ENCODE measurements at regions not wholly inside any gene's neighbourhood (a gene's known extent, or its start where the extent isn't known, plus 50 kb on each side); places are given as distances from the start of the nearest gene placed in this dataset.

- TF ChIP-seq CTCF (conservative IDR thresholded peaks at IDR 0.05; ENCODE audit: low read length): no peak
- DNase-seq (ENCODE audit: low read depth): no peak
- H3K4me3 ChIP-seq (ENCODE audit: low read length): no peak overlapping the region
Measured at GRCh38 chr18:68147728-68148127, 567.2 kb downstream of the TMX3 start.

GRCh38 chr18:68121826-68122225 is 593.1 kb downstream of the TMX3 start:
- no peak for TF ChIP-seq CTCF (conservative IDR thresholded peaks at IDR 0.05; ENCODE audit: low read length)
- peak; percentile 18 for DNase-seq (ENCODE audit: low read depth)
- no peak overlapping the region for H3K4me3 ChIP-seq (ENCODE audit: low read length)

GRCh38 chr18:68121308-68121707 is 593.6 kb downstream of the TMX3 start:
- DNase-seq (ENCODE audit: low read depth): no peak
- H3K4me3 ChIP-seq (ENCODE audit: low read length): no peak overlapping the region
- no peak for TF ChIP-seq CTCF (conservative IDR thresholded peaks at IDR 0.05; ENCODE audit: low read length)

GRCh38 chr18:68114989-68115388 is 598.5 kb upstream of the DSEL start:
- no peak for TF ChIP-seq CTCF (conservative IDR thresholded peaks at IDR 0.05; ENCODE audit: low read length)

GRCh38 chr18:68104036-68104435 is 587.5 kb upstream of the DSEL start:
- no peak overlapping the region for H3K4me3 ChIP-seq (ENCODE audit: low read length)
- no peak for TF ChIP-seq CTCF (conservative IDR thresholded peaks at IDR 0.05; ENCODE audit: low read length)
- peak; percentile 40 for DNase-seq (ENCODE audit: low read depth)

More at GRCh38 chr18:68114989-68115388, 598.5 kb upstream of the DSEL start:
- no peak overlapping the region for H3K4me3 ChIP-seq (ENCODE audit: low read length)
- no peak for DNase-seq (ENCODE audit: low read depth)

- no peak overlapping the region for H3K4me3 ChIP-seq (ENCODE audit: low read length)
- TF ChIP-seq CTCF (conservative IDR thresholded peaks at IDR 0.05; ENCODE audit: low read length): no peak
- DNase-seq (ENCODE audit: low read depth): no peak
Measured at GRCh38 chr18:68103561-68103960, 587.0 kb upstream of the DSEL start.

GRCh38 chr18:68102117-68102516 is 585.6 kb upstream of the DSEL start:
- no peak overlapping the region for H3K4me3 ChIP-seq (ENCODE audit: low read length)
- no peak for DNase-seq (ENCODE audit: low read depth)
- no peak for TF ChIP-seq CTCF (conservative IDR thresholded peaks at IDR 0.05; ENCODE audit: low read length)
